Stimulated activated CD8-positive, alpha-beta memory T cell treated with anti-CD3 and anti-CD28 coated beads, Interleukin-2, amount 100 ng/mL, for 48 hours (primary cell): ENCODE measurements at regions not wholly inside any gene's neighbourhood (a gene's known extent, or its start where the extent isn't known, plus 50 kb on each side); places are given as distances from the start of the nearest gene placed in this dataset.
"Not testable (repeated sequence)": the region's sequence is repeated elsewhere in the genome, so short reads cannot be mapped to it uniquely, and the experiment has no call there.

Source experiments
- DNase-seq, 2 donors: peaks; one replicate each; pipeline ENCODE4 v3.0.0-alpha.2; 2020; ENCODE audit warnings: low read depth in 2 of 2

DNA sequence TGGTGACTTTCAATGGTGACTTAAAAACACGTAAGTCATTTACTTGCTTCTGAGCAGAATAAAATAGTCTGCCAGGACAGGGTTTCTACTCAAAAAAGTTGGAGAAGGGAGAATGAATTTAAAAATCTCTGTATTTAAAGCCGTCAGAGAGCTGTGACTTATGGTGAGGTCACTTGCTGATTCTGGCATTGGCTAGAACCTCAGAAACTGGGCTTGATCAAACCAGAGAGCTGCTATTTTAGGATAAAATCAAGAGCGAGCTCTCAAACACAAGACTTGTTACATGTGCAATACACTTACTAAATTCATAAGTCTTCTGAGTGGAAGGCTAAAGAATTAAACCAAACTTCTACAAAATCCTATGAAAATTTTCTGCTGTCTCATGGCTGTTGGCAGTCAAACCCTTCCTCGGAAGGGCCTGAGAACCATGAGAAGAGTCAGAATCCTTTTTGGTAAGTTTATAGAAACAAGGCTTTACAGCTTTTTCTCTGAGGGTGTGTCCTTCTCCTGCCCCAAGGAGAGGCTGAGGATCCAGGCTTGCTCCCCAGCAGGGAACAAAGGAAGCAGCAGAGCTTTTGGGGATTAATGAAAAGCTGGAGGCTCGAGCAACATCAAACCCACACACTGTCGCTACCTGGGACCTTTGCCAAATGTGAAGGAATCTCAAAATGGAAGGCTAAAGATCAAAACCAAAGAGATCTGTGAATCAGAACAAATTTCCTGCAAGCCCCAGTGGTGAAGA is 816.4 kb downstream of the SOCS6 start:
- no peak for DNase-seq

DNA sequence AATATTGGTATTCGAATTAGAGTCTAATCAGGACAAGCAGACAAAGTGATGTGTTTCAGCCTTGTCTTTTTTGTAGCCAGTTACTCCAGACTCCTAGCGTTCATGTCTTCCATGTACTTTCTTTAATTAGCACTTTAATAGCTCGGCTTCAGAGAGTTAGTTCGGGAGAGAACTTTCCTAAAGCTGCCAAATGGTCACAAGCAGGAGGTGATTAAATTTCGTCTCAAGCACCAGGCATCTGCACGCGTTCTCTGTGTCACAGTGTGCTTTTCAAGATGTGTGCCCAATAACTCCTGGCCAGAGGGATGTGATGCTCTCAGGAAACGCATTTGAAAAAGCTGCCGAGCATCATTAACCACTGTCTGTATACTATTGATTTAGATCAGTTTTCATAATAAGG is 790.8 kb downstream of the SOCS6 start:
- no peak for DNase-seq

DNA sequence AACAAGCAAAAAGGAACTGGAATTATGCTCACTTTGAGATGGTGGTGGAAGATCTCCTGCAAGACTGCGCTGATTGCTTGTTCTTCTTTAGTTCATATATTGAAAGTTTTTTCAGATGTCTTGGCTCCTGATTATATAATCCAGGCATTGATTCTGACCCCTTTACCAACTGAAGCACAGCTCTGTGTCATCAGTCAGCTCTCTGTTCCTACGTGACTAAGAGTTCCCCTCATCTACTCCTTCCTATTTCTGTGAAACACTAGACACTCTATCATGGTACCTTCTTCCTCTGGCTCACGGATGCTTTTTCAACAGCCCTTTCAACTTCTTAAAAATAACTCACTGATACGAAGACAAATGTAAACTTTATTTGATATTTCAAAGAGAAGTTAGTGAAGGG is 788.6 kb downstream of the SOCS6 start:
- DNase-seq, result no peak

DNA sequence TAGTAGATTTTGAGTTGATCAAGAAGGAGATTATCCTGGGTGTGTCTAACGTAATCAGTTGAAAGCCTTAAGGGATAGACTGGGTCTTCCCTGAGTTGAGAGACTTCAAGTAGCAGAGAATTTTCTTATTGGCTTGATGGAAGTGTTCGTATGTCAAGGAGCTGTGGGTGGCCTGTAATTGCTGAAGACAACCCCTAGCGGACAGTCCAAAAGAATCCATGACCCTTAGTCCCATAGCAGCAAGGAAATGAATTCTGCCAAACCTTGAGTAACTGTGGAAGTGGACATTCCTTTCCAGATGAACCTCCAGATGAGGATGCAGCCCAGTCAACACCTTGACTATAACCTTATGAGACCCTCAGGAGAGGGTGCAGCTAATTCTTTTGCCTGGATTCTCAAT is 786.3 kb downstream of the SOCS6 start:
- no peak for DNase-seq

DNA sequence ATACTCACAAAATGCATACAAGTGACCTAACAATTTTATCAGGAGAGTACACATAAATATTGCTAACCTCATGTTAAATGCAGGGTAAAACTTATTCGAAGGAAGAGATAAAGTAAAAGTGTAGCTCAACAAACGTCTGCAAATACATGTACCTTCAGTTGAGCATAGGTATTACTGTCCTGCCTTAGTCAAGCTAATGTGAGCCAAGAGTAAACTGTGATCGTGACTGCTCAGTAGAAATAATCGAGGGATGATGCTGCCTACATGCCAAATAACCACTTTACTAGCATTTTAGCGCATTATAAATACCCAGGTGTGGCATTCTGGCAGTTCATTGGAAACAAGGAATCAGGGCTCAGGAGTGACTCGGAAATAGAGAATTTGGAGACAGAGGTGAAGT is 779.5 kb downstream of the SOCS6 start:
- no peak for DNase-seq

DNA sequence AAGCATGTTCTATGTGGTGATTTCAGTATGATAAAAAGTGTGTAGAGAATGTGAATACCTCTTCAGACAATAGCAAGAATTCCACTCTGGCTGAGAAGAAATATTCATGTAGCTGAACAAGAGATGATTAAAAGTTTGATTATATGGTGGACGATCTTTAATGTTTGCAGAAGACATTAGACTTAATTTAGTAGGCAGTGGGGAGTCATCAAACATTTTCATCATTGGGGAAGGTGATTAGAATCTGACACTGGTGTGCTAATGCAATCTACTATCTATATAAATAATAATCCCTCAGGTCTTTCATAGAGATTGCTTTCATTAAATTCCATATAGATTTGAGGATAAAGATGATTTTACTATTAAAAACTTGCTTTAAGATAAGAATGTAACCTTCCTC is 761.0 kb downstream of the SOCS6 start:
- no peak for DNase-seq

DNA sequence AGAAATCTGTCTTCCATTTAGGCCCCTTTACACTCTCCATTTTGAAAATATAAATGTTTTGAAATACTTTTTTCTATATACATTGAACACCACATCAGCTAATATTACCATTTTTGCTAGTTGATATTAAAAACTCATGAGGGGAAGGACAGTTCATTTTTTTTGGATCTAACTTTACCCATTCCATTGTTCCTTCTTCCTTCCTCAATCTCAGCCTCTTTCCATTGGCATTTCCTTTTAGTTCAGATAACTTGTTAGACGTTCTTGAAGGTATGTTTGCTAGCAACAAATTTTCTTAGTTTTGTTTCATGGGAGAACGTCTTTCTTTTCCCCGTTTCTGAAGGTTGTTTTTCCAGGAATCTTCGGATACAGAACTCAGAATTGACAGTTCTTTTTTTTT is 759.0 kb downstream of the SOCS6 start:
- DNase-seq, result no peak

DNA sequence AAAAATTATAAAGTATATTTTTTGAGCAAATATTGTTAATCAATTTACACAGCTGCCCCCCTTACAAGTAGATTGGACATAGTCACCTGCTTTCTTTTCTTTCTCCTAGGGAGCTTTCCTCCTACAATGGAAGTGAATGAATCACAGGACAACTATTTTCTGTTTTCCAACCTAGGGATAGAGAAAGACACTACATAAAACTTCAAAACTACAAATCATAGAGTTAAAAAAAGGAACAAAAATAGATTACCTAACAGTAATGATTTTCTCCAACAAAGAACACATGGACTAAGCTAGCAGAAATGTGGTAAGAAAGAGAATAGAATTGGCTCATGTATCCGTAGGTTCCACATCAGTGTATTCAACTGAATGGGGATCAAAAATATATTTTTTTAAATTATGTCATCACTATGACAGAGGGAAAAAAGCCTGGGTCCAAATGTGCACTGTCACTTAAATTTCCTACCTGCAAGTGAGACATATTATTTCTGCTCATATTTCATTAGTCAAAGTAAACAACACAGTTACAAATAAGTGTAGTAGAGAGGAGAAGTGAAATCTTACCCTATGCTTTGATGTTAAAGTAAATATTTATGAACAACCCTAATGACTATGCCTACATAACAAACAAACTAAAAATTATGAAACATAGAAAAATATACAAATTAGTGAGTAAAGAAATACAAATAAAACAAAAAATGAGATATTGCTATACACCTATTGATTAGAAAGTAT is 756.7 kb downstream of the SOCS6 start:
- no peak for DNase-seq

DNA sequence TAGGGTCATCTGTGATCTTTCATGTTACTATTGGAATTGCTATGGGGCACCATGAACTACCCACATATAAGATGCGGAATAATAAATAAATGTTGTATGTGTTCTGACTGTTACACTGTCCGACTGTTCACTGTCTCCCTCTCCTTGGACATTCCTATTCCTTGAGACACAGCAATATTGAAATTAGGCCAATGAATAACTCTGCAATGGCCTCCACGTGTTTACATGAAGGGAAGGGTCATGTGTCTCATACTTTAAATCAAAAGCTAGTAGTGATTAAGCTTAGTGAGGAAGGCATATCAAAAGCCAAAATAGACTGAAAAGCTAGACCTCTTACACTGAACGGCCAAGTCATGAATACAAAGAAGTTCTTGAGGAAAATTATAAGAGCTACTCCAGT is 751.3 kb downstream of the SOCS6 start:
- no peak for DNase-seq

DNA sequence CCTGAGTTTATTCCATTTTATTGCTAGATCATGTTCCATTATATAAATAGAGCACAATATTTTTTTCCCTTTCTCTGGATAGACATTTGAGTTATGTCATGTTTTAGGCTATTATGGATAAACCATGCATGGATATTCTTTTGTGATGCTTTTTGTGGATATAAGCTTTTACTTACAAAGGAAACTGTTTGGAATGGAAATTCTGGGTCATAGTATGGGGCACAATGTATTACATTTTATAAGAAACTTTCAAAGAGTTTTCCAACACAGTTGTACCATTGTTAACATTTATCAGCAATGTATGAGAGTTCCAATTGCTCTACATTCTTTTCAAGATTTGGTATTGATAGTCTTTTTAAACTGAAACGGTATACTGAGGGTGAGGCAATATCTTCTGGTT is 749.4 kb downstream of the SOCS6 start:
- no peak for DNase-seq

DNA sequence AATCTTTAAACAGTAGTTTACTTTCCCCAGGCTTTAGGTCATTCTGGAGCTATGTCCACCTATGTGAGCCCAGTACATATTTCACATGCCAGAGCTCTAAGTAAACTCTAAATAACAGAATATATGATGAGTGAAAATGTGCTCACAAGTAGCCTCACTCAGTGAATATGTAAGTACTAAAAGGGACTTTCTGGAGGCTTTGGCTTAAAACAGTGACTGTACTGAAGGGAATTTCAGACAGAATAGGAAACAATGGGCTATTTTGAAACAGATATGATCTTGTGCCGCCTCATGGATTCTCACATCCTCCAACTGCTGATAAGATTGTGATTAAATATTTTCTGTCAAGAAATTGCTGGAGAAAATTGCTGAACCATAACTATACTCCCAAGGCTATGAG is 747.9 kb downstream of the SOCS6 start:
- no peak for DNase-seq

DNA sequence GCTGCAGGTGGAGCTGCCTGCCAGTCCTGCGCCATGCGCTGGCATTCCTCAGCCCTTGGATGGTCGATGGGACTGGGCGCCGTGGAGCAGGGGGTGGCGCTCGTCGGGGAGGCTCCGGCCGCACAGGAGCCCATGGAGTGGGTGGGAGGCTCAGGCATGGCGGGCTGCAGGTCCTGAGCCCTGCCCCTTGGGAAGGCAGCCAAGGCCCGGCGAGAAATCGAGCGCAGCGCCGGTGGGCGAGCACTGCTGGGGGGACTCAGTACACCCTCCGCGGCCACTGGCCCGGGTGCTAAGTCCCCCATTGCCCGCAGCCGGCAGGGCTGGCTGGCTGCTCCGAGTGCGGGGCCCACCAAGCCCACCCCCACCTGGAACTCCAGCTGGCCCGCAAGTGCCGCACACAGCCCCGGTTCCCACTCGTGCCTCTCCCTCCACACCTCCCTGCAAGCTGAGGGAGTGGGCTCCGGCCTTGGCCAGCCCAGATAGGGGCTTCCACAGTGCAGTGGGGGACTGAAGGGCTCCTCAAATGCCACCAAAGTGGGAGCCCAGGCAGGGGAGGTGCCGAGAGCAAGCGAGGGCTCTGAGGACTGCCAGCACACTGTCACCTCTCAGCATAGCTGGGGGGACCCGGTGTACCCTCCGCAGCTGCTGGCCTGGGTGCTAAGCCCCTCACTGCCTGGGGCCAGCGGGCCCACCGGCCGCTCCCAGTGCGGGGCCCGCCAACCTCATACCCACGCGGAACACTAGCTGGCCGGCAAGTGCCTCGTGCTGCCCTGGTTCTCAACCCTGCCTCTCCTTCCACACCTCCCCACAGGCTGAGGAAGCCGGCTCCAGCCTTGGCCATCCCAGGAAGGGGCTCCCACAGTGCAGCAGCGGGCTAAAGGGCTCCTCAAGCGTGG is 742.7 kb downstream of the SOCS6 start:
- not testable (repeated sequence) for DNase-seq

DNA sequence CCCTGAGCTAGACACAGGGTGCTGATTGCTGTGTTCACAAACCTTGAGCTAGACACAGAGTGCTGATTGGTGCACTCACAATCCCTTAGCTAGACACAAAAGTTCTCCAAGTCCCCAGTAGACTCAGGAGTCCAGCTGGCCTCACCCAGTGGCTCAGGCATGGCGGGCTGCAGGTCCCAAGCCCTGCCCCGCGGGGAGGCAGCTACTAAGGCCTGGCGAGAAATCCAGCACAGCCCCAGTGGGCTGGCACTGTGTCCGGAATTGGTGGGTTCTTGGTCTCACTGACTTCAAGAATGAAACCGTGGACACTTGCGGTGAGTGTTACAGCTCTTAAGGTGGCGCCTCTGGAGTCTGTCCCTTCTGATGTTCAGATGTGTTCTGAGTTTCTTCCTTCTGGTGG is 741.2 kb downstream of the SOCS6 start:
- not testable (repeated sequence) for DNase-seq

DNA sequence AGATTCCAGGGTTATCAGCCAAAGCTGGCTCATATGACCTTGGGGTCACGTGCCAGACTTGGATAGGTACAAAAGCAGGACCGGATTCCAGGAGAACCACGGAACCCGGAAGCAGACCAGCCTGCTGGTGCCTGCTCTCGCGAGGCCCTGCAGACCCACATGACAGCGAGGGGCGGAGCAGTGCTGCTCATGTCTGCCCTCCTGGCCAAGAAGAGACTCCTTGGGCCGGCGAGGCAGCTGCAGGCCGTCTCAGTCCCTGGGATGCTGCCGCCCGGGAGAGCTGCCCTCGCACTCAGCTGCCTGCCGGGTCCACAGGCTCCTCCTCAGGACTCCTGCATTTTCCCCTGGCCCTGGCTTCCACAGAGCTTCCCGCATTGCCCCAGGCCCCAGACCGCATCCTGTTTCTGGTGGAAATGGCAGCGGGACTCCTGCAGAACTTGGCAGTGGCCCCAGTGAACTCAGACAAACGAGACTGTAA is 739.5 kb downstream of the SOCS6 start:
- no peak for DNase-seq

DNA sequence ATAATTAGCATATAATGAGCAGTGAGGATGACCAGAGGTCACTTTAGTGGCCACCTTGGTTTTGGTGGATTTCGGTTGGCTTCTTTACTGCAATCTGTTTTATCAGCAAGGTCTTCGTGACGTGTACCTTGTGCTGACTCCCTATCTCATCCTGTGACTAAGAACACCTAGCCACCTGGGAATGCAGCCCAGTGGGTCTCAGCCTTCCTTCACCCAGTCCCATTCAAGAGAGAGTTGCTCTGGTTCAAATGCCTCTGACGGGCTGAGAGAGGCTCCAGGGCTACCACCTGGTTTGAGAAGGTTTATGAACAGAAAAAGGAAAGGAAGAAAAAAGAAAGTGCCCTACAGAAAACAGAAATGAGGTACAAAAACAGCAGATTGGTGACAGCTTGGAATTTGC is 738.7 kb downstream of the SOCS6 start:
- no peak for DNase-seq

DNA sequence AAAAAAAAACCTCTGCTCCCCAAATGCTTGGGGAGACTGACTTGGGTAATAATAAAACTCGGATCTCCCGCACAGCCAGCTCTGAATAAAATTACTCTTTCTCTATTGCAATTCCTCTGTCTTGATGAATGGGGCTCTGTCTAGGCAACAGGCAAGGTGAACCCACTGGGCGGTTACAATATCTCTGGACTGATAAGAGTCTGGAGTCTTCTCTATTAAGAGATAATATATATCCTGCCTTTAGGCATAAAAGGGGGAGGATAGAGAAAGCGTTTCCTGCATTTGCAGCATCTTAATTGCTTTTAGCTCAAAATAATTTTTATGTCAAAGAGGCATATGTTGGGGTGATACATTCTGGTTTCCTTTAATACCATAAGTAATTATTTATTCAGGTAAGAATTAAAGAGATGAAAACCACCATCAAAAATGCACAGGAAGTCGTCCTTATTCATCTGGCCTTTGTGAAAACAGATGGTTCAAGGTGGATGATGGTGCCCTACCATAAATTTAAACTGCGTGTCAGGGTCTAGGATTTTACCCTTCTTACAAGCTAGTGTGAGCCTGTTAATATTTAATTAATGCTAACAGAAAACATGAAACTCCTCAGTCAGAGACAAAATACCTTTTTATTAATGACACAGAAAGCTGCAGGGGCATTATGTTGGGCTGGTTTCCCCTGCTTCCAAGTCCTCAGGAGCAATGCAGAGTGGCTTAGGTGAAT is 736.8 kb downstream of the SOCS6 start:
- no peak for DNase-seq

DNA sequence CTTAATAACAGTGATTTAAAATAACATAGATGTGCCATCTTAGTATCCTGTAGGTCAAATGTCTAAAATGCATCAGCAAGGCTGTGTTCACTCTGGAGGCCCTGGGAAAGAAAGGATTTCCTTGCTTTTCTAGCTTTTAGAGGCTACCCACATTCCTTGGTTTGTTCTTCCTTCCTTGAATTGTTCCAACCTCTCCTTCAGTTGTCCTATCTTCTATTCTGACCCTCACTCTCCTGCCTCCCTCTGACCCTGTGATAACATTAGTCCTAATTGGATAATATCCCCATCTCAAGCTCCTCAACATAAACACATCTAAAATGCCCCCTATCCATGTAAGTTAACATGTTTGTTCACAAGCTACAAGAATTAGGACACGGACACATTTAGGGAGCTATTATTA is 733.5 kb downstream of the SOCS6 start:
- no peak for DNase-seq

DNA sequence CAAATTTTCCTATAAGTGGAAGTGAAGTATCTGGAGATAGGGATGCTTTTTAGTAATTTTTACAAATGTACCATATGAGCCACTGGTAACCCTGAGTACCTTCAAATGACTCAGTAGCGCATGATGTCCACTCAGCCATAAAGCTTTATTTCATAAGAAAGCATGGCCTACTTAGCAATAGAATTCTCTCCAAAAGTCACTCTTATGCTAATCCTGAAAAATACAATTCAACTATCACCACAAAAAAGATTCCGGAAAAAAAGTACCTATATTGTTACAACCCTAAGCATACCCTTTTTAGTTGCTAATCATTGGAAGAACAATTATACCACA is 732.2 kb downstream of the SOCS6 start:
- no peak for DNase-seq

DNA sequence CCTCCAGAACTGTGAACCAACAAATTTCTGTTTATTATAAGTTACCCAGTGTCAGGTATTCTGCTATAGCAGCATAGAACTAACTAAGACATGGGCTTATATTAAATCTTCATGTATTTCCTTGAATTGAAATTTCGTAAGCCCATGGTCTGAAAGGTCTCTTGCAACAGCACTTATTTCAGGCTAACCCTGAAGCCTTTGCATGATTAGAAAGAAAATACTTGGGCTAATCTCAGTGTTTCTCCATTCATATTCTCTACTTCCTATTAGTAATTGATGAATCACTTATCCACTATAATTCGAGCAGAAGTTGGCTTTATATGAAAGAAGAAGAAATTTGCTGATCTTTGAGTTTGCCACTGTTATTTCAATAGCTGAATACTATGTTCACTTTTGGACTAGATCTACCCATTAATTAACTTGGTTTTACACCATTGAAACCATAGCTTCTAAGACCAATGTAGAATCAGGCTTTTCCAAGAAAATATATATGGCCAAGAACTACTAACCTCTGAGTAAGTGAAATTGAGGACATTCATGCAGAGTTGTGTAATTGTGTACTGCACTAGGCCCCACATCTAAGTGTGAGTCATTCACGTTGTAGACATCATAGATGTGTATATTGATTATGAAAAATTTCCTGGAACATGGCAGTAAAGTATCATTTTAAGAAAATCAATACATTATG is 731.6 kb downstream of the SOCS6 start:
- DNase-seq, result no peak

DNA sequence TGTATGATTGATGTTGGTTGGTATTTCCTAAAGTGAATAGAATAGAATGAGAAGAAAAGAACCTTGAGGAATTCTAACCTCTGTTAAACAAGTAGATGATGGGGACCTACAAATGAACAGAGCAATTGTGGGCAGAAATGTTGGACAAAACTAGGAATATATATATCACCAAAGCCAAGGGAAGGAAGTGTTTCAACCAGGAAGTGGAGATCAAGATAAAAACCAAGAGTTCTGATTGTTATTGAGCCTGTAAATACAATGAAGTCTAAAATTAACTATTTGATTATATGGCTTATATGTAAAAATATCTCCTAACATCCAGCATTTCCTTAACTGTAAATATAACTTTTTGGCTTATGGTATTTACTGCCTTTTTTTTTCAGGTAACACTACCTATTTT is 730.0 kb downstream of the SOCS6 start:
- no peak for DNase-seq

DNA sequence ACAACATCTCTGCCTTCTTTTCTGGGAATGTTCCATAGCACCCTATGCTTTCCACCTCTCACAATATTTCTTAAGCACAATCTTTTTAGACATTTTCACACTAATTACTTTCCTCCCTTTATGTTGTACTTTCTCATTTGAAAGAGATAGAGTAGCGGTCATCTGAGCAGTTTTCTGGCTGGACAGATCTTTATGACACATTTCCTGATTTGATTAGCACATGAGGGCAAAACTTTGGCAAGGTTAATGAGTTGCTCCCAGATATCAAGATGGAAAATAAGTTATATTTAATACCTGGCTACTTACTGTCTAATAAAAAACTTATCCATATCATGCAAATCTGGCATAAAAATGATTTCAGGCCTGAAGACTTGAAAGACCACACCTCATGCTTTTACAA is 723.9 kb downstream of the SOCS6 start:
- DNase-seq, result no peak
